ENCODE measurements at regions not wholly inside any gene's neighbourhood (a gene's known extent, or its start where the extent isn't known, plus 50 kb on each side); places are given as distances from the start of the nearest gene placed in this dataset.

DNA sequence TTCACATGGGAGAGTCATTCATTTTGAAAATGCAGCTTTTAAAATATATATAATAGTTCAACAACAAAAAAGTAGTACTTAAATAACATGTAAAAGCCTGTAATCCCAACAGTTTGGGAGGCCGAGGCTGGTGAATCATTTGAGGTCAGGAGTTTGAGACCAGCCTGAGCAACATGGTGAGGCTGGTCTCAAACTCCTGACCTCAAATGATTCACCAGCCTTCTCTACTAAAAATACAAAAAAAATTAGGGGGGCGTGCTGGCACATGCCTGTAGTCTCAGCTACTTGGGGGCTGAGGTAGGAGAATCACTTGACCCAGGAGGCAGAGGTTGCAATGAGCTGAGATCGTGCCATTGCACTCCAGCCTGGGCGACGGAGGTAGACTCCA, 256.3 kb upstream of the RGS6 start:
- TF ChIP-seq, protein P1, sequence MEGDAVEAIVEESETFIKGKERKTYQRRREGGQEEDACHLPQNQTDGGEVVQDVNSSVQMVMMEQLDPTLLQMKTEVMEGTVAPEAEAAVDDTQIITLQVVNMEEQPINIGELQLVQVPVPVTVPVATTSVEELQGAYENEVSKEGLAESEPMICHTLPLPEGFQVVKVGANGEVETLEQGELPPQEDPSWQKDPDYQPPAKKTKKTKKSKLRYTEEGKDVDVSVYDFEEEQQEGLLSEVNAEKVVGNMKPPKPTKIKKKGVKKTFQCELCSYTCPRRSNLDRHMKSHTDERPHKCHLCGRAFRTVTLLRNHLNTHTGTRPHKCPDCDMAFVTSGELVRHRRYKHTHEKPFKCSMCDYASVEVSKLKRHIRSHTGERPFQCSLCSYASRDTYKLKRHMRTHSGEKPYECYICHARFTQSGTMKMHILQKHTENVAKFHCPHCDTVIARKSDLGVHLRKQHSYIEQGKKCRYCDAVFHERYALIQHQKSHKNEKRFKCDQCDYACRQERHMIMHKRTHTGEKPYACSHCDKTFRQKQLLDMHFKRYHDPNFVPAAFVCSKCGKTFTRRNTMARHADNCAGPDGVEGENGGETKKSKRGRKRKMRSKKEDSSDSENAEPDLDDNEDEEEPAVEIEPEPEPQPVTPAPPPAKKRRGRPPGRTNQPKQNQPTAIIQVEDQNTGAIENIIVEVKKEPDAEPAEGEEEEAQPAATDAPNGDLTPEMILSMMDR (IDR thresholded peaks at IDR 0.05) = no peak
- TF ChIP-seq POLR2A (IDR thresholded peaks at IDR 0.05) = no peak

All from right lobe of liver (tissue), 4 donors.